SJCRH30 (cell line): ENCODE measurements at regions not wholly inside any gene's neighbourhood (a gene's known extent, or its start where the extent isn't known, plus 50 kb on each side); places are given as distances from the start of the nearest gene placed in this dataset.
"Not testable (repeated sequence)": the region's sequence is repeated elsewhere in the genome, so short reads cannot be mapped to it uniquely, and the experiment has no call there.

Source experiments
- DNase-seq, 2 experiments: peaks; one replicate each; pipeline ENCODE4 v3.0.0-alpha.2; 2015 to 2020
- H3K27ac ChIP-seq: fragments of 250-450 bp; sonication (Bioruptor Pico); 2 replicates; pipeline ENCODE4 v1.5.1; 2020; ENCODE audit warnings: mild to moderate bottlenecking, moderate library complexity
- H3K27me3 ChIP-seq: fragments of 250-450 bp; sonication (Bioruptor Pico); 2 replicates; pipeline ENCODE4 v1.5.1; 2020; ENCODE audit warnings: mild to moderate bottlenecking, moderate library complexity
- H3K36me3 ChIP-seq: fragments of 250-450 bp; sonication (Bioruptor Pico); 2 replicates; pipeline ENCODE4 v1.5.1; 2020; ENCODE audit warnings: mild to moderate bottlenecking, moderate library complexity
- H3K4me1 ChIP-seq: fragments of 250-450 bp; sonication (Bioruptor Pico); 2 replicates; pipeline ENCODE4 v1.5.1; 2020; ENCODE audit warnings: mild to moderate bottlenecking, moderate library complexity
- H3K4me3 ChIP-seq: fragments of 250-450 bp; sonication (Bioruptor Pico); 2 replicates; pipeline ENCODE4 v1.5.1; 2020; ENCODE audit warnings: mild to moderate bottlenecking, moderate library complexity
- H3K9me3 ChIP-seq: fragments of 250-450 bp; sonication (Bioruptor Pico); replicated peaks from 2 replicates; pipeline ENCODE4 v1.5.1; 2020; ENCODE audit warnings: mild to moderate bottlenecking, moderate library complexity

DNA sequence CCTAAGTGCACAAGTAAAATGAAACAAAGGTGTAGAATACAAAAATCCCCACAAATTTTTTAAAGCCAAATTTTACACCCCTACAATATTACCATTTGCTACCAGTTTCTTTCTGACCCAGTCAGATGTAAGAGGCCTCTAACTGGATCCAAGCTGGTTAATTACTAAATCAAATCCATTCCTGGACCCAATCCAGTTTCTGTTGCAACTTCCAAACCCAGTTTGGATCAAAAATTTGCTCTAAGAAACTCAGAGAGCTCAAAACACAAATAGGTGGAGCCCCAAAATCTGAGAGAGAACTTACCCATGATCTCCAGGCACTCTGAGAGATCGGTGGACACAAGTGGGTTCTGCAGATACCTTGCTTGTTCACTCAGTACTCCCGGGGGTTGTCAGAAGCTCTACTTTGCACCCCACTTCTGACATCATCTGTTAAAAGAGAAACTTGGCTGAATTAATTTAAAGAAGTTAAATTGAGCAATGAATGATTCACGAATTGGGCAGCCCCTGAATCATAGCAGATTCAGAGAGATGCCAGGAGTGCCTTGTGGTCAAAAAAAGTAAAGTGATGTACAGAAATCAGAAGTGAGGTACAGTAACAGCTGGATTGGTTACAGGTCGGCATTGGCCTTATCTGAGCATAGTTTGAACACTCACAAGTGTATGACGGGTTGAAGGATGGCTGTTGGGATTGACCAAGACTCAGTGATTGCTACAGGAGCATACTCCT lies 448.0 kb downstream of the KCNT2 start:
- no peaks in the 10 kb centered on the region for H3K4me1 ChIP-seq
- H3K36me3 ChIP-seq: no peaks in the 10 kb centered on the region
- no peak for DNase-seq

DNA sequence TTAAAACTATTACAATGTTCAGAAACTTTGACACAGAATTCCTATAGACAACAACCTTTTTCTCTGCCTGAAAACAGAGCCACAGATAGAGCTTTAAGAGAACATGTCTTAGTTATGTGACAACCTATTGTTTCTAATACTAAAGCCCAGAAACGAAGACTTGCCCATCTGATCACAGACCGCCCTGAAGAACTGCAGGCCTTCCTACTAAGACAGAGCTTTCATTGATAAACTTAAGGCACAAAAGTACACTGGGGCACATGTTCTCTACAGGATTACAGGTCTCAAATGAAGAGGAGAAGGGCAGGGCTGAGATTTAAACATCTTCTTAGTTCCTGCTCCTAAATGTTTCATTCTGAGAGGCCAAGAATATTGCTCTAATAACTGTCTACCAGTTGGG lies 452.7 kb downstream of the KCNT2 start:
- no peaks in the 10 kb centered on the region for H3K36me3 ChIP-seq
- no peak for DNase-seq
- H3K4me1 ChIP-seq: no peaks in the 10 kb centered on the region
- no peaks in the 10 kb centered on the region for H3K27me3 ChIP-seq
- no peak overlapping the region for H3K27ac ChIP-seq
- no peaks in the 10 kb centered on the region for H3K9me3 ChIP-seq
- H3K4me3 ChIP-seq: no peak overlapping the region

More for the DNA sequence above, 448.0 kb downstream of the KCNT2 start:
- H3K27ac ChIP-seq: no peak overlapping the region
- no peak overlapping the region for H3K4me3 ChIP-seq
- no peaks in the 10 kb centered on the region for H3K27me3 ChIP-seq
- no peaks in the 10 kb centered on the region for H3K9me3 ChIP-seq

- Histone ChIP-seq H3K9me3 (no peaks in the 10 kb centered on the region), H3K27ac (no peak overlapping the region), H3K4me3 (no peak overlapping the region), H3K27me3 (no peaks in the 10 kb centered on the region), H3K4me1 (no peaks in the 10 kb centered on the region), H3K36me3 (no peaks in the 10 kb centered on the region)
- no peak for DNase-seq
Observed at GRCh38 chr1:196152975-196153374, 455.3 kb downstream of the KCNT2 start.

GRCh38 chr1:196152086-196152485 lies 456.2 kb downstream of the KCNT2 start:
- DNase-seq: no peak
- no peaks in the 10 kb centered on the region for H3K9me3 ChIP-seq
- H3K27ac ChIP-seq: no peak overlapping the region
- H3K4me1 ChIP-seq: no peaks in the 10 kb centered on the region
- no peak overlapping the region for H3K4me3 ChIP-seq
- no peaks in the 10 kb centered on the region for H3K27me3 ChIP-seq
- no peaks in the 10 kb centered on the region for H3K36me3 ChIP-seq

DNA sequence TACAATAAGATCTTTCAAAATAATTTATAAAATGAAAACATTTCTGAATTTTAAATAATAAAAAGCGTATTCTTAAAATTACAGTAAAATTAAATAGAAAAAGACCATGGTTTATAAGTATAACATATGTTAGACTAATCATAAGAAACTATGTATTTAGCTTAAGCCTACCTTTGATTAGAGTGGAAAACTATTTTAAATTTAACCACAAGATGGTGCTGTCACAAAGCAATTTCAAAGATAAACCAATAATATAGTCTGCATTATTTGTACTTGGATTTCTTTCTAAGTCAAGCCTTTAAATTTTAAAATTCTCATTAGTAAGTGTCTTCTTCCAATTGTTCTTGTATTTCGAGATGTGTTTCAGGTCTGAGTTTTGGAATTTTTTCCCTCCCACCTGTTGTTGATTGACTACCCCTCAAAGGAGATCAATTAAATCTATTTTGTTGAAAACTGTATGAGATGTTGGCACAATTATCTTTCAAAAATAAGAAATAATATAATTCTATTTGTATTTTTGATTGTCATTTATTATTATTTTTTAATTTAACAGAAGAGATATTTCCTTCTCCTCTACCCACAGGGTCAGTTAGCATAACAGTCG lies 459.8 kb downstream of the KCNT2 start:
- H3K4me3 ChIP-seq: no peak overlapping the region
- H3K27me3 ChIP-seq: no peaks in the 10 kb centered on the region
- H3K36me3 ChIP-seq: no peaks in the 10 kb centered on the region
- DNase-seq: peak in 1 of 2 experiments; percentile 39
- H3K27ac ChIP-seq: no peak overlapping the region
- no peaks in the 10 kb centered on the region for H3K9me3 ChIP-seq
- H3K4me1 ChIP-seq: no peaks in the 10 kb centered on the region

DNA sequence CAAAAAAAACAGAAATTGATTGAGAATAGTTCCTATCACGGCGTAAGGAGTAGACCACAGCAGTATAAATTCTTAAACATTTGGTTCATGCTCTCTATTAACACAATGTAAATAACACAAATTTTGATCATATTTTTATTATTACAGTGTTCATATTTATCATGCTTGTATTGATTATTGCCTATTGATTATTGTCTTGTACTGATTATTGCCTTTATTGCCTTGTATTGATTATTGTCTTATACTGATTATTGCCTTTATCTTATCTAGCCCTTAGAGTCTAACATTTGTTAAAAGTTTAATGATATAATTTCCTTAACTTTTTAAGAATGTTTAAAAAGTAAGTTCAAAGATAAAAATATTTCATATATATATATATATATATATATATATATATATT lies 460.7 kb downstream of the KCNT2 start:
- Histone ChIP-seq H3K36me3 (no peaks in the 10 kb centered on the region), H3K27me3 (no peaks in the 10 kb centered on the region), H3K4me1 (no peaks in the 10 kb centered on the region), H3K27ac (no peak overlapping the region), H3K4me3 (no peak overlapping the region), H3K9me3 (no peaks in the 10 kb centered on the region)
- no peak for DNase-seq

DNA sequence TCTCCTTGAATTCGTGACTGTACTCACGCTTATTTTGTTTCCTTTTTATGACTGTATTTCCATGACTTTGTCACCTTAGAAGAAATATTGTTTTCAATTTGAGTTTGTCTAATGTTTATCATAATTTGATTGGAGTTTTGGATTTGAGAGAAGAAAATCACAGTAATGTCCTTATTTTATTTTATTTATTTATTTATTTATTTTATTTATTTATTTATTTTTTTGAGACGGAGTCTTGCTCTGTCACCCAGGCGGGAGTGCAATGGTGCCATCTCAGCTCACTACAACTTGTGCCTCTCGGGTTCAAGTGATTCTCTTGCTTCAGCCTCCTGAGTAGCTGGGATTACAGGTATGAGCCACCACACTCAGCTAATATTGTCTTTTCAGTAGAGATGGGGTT lies 463.1 kb downstream of the KCNT2 start:
- not testable (repeated sequence) for H3K4me1 ChIP-seq, H3K27ac ChIP-seq, H3K4me3 ChIP-seq, H3K36me3 ChIP-seq, H3K9me3 ChIP-seq, H3K27me3 ChIP-seq, DNase-seq

DNA sequence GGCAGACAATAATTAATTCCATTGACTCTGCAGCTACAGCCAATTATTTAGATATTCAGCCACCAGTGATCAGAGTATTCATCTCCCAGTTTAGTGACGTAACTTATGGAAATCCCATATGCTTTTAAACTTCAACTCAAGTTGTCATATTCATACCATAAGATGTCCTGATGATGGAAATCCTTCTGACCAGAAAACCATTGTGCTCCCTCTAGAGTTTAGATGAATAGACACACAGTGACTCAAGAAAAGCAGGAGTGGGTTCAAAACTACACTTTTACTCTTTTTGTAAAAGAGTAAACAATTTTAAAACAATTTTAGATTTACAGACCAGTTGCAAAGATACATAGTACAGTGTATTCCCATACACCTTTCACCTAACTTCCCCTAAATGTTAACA lies 463.7 kb downstream of the KCNT2 start:
- Histone ChIP-seq H3K9me3 (no peaks in the 10 kb centered on the region), H3K4me3 (no peak overlapping the region), H3K4me1 (no peaks in the 10 kb centered on the region), H3K36me3 (no peaks in the 10 kb centered on the region), H3K27ac (no peak overlapping the region), H3K27me3 (no peaks in the 10 kb centered on the region)
- DNase-seq: no peak

DNA sequence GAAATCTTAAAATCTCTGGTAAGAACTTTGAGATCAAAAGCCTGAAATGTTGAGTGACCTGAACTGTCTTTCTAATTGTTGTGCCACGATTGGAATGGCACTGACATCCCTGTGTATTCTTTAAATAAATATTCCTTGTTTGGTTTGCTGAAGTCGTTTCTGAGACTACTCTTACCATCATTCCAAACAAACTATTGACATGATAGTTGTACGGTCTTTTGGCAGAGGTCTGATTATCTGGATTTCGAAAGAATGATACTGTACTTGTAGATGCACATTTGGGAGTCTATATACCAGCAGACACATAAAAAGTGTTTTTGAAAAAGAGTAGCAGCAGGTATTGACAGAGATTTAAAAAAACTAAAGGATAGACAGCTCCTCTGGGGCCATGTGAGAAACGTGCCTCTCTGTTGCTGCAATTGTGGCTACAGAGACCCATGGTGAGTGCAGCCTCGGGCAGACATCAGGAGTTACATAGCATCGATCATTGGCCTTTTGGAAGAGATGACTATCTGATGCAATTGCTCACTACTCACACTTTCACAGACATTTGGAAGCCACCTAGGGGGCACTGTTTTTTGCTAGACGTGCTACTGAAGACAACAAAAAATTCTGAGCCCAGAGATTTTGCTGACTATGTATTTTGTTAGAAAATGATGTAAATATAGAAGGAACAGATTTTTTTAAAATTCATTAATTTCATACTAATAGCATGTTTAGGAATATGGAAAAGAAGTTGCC lies 464.5 kb downstream of the KCNT2 start:
- Histone ChIP-seq H3K27me3 (no peaks in the 10 kb centered on the region), H3K4me3 (no peak overlapping the region), H3K9me3 (no peaks in the 10 kb centered on the region), H3K27ac (no peak overlapping the region), H3K4me1 (no peaks in the 10 kb centered on the region), H3K36me3 (no peaks in the 10 kb centered on the region)
- no peak for DNase-seq

DNA sequence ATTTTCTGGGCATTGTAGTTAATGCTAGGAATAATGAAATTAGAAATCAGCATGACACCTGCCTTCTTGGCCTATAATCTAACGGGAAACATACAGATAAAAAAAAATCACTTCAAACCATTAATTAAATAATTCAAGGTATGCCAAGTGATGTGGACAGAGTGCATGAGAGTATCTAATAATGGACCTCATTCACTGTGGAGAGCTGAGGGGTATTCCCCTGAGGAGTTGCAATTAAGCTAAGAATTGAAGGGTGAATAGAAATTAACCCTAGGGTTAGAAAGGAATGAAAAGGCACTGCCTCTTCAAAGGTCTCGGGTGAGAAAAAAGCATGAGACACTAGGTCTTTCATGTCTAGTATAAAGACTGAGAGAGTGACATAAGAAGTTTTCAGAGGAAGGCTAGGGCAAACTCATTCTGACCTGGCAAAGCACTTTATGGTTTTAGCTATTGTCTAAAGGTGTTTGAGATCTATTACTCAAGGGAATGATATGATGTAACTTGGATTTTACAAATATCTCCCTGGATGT lies 466.1 kb downstream of the KCNT2 start:
- Histone ChIP-seq H3K27ac (no peak overlapping the region), H3K27me3 (no peaks in the 10 kb centered on the region)

DNA sequence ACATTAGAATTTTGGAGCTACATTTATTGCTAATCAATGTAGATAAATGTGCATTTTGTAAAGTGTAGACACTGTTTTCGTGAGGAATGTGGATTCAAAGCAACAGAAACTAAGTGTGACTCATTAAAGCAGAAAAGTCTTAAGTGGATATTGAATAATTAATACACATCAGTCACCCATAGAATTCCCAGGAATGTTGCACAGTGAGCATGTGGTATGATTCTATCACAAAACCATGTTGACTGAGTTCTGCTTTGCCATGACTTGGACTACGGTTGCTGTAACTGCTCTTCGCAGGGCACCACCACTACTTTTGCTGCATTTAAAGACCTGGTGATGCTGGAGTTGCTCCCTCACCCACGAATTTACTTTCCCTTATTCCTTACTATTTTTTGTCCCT lies 471.8 kb downstream of the KCNT2 start:
- no peak overlapping the region for H3K27ac ChIP-seq
- no peaks in the 10 kb centered on the region for H3K4me1 ChIP-seq
- H3K9me3 ChIP-seq: no peaks in the 10 kb centered on the region
- H3K4me3 ChIP-seq: no peak overlapping the region
- no peak for DNase-seq
- no peaks in the 10 kb centered on the region for H3K36me3 ChIP-seq
- H3K27me3 ChIP-seq: no peaks in the 10 kb centered on the region

More for the DNA sequence above, 466.1 kb downstream of the KCNT2 start:
- no peaks in the 10 kb centered on the region for H3K36me3 ChIP-seq
- H3K9me3 ChIP-seq: no peaks in the 10 kb centered on the region
- H3K4me1 ChIP-seq: no peaks in the 10 kb centered on the region
- DNase-seq: no peak
- H3K4me3 ChIP-seq: no peak overlapping the region

DNA sequence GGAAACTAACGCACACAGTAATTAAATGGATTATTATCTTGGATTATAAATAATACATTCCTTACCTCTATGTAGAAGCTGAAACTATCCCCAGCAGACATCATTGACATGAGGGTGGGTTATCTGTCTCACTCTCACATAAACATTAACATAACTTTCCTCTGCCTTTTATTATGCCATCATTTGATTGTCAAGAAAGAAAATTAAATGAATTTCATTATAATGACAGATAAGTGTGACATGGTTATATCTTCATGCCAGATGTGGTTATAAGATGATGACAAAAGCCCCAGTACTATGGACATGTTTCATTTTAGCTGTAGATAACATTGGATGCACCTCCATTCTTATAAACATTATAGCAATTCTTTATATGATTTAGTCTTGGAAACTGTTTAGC lies 476.5 kb downstream of the KCNT2 start:
- no peak for DNase-seq
- Histone ChIP-seq H3K36me3 (no peaks in the 10 kb centered on the region), H3K27ac (no peak overlapping the region), H3K27me3 (no peaks in the 10 kb centered on the region), H3K9me3 (no peaks in the 10 kb centered on the region), H3K4me3 (no peak overlapping the region), H3K4me1 (no peaks in the 10 kb centered on the region)

DNA sequence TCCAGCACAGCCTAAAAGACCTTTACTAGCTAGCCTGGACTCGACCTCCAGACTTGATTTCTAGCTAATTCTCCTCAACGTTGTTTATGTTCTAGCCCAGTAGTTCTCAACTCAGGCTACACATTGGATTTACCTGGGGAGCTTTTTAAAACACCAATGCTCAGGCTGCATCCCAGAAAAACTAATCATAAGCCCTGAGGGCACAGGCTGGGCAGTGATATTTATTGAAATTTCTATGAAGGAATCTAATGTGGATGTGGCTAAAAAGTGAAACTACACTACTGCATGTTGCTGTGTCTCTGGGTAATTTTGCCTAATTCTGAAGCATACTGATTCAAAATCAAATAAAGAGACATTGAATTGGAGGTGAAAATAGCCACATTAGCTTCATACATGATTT lies 479.4 kb downstream of the KCNT2 start:
- DNase-seq: no peak
- Histone ChIP-seq H3K36me3 (no peaks in the 10 kb centered on the region), H3K27ac (no peak overlapping the region), H3K4me3 (no peak overlapping the region), H3K4me1 (no peaks in the 10 kb centered on the region), H3K27me3 (no peaks in the 10 kb centered on the region), H3K9me3 (no peaks in the 10 kb centered on the region)

DNA sequence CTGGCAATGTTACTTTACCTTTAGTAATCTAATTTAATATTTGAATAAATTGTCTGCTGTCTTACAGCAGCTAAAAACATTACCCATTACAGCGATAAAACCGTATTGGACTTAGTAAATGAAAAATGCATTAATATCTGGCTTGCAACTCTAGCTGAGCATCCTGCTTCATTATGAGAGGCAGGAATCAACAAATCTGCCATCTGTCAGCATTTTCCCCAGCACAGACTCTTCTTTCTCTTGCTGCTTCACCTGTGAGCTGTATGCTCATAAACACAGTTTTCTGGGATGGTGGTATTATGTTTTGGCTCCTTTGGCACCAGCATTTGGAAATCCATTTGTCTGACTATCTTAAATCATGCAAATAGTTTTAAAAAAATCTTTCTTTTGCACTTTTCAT lies 487.1 kb downstream of the KCNT2 start:
- Histone ChIP-seq H3K27ac (no peak overlapping the region), H3K27me3 (no peaks in the 10 kb centered on the region), H3K4me3 (no peak overlapping the region), H3K9me3 (no peaks in the 10 kb centered on the region), H3K36me3 (no peaks in the 10 kb centered on the region), H3K4me1 (no peaks in the 10 kb centered on the region)
- no peak for DNase-seq

- H3K36me3 ChIP-seq: no peaks in the 10 kb centered on the region
- H3K27ac ChIP-seq: no peak overlapping the region
- H3K27me3 ChIP-seq: no peaks in the 10 kb centered on the region
- no peaks in the 10 kb centered on the region for H3K4me1 ChIP-seq
- no peak for DNase-seq
- no peak overlapping the region for H3K4me3 ChIP-seq
- H3K9me3 ChIP-seq: no peaks in the 10 kb centered on the region
Observed at GRCh38 chr1:196115646-196116045, 492.6 kb downstream of the KCNT2 start.
